ENCODE measurements at regions not wholly inside any gene's neighbourhood (a gene's known extent, or its start where the extent isn't known, plus 50 kb on each side); places are given as distances from the start of the nearest gene placed in this dataset.

DNA sequence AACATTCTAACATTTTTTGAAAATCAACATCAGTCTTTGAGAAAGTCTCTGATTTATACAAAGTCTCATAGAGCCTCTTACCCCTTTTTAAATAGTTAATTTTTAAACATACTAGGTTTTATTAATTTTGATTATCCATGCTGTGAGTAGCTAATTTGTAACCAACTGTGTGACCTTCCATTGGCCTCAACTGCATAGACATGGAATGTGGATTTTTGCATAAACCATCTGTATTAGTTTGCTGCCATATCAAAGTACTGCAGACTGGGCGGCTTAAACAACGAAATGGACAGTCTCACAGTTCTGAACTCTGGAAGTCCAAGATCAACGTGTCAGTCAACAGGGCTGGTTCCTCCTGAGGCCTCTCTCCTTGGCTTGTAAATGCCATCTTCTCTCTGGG, 89.2 kb upstream of the AJAP1 start:
- no peak overlapping the region for H3K4me2 ChIP-seq (ENCODE audit: low read depth, low read length, poor library complexity, severe bottlenecking)
- no peak overlapping the region for H2AFZ ChIP-seq (ENCODE audit: low read depth, low read length, severe bottlenecking)
- no peak overlapping the region for H3K27ac ChIP-seq (ENCODE audit: low read depth, low read length)
- no peaks in the 10 kb centered on the region for H3F3A ChIP-seq (ENCODE audit: insufficient read depth)
- no peaks in the 10 kb centered on the region for H4K20me1 ChIP-seq (ENCODE audit: low read depth, low read length)
- H3K9ac ChIP-seq (ENCODE audit: low read length): no peak overlapping the region
- H3K36me3 ChIP-seq (ENCODE audit: low read length): no peaks in the 10 kb centered on the region
- no peaks in the 10 kb centered on the region for H3K79me2 ChIP-seq (ENCODE audit: insufficient read depth, low read length)
- no peak overlapping the region for H3K4me3 ChIP-seq (ENCODE audit: insufficient read depth, low read length, poor library complexity, severe bottlenecking)
- no peaks in the 10 kb centered on the region for H3K27me3 ChIP-seq (ENCODE audit: low read length)
- TF ChIP-seq CTCF (IDR thresholded peaks at IDR 0.05; ENCODE audit: insufficient read depth, low read length, poor library complexity, severe bottlenecking) (no peak), EZH2phosphoT487 (conservative IDR thresholded peaks at IDR 0.05; ENCODE audit: low read length) (no peak)
- H3K9me3 ChIP-seq (ENCODE audit: insufficient read depth, low read length): no peaks in the 10 kb centered on the region
- no peaks in the 10 kb centered on the region for H3K9me2 ChIP-seq (replicated peaks; ENCODE audit: insufficient read depth, low read length)

DNA sequence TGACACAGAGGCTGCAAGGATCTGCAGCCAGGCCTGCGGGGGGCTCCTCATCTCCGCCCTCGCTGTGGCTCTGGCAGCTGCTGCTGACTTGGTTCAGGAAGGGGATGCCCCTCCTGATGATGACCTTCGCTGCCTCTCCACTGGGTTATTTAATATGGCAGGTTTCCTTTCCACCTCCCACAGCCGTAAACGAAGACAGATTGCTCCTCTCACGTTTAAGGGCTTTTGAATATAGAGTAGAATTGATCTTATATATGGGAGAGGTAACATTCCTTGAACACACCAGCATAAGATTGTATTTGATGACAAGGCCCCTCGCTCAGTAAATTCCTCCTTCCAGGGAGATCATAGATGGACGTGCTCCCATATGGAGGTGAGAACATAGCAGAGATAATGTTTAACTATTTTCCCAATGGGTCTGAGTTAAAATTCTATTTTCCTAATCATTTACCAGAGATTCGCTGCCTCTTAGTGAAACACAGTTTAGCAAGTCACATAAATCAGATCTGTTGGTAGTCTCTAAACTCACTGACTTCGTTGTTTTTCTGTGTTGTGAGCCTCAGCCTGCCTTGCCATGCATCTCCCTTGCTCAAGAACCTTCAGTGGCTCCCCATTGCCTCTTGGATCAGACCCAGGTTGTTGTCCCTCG, 88.5 kb upstream of the AJAP1 start:
- Histone ChIP-seq H3K9me2 (replicated peaks; ENCODE audit: insufficient read depth, low read length) (no peaks in the 10 kb centered on the region), H3K36me3 (ENCODE audit: low read length) (no peaks in the 10 kb centered on the region), H3K79me2 (ENCODE audit: insufficient read depth, low read length) (no peaks in the 10 kb centered on the region), H3K27ac (ENCODE audit: low read depth, low read length) (no peak overlapping the region), H3K4me2 (ENCODE audit: low read depth, low read length, poor library complexity, severe bottlenecking) (no peak overlapping the region), H3K27me3 (ENCODE audit: low read length) (no peaks in the 10 kb centered on the region), H3F3A (ENCODE audit: insufficient read depth) (no peaks in the 10 kb centered on the region), H2AFZ (ENCODE audit: low read depth, low read length, severe bottlenecking) (no peak overlapping the region), H3K9me3 (ENCODE audit: insufficient read depth, low read length) (no peaks in the 10 kb centered on the region), H3K4me3 (ENCODE audit: insufficient read depth, low read length, poor library complexity, severe bottlenecking) (no peak overlapping the region), H3K9ac (ENCODE audit: low read length) (no peak overlapping the region), H4K20me1 (ENCODE audit: low read depth, low read length) (no peaks in the 10 kb centered on the region)
- TF ChIP-seq CTCF (IDR thresholded peaks at IDR 0.05; ENCODE audit: insufficient read depth, low read length, poor library complexity, severe bottlenecking): no peak
- TF ChIP-seq EZH2phosphoT487 (conservative IDR thresholded peaks at IDR 0.05; ENCODE audit: low read length): no peak

GRCh38 chr1:4571263-4571662, 83.1 kb upstream of the AJAP1 start:
- TF ChIP-seq CTCF (IDR thresholded peaks at IDR 0.05; ENCODE audit: insufficient read depth, low read length, poor library complexity, severe bottlenecking) (no peak), EZH2phosphoT487 (conservative IDR thresholded peaks at IDR 0.05; ENCODE audit: low read length) (no peak)
- H4K20me1 ChIP-seq (ENCODE audit: low read depth, low read length): no peaks in the 10 kb centered on the region
- no peaks in the 10 kb centered on the region for H3K36me3 ChIP-seq (ENCODE audit: low read length)
- no peaks in the 10 kb centered on the region for H3K27me3 ChIP-seq (ENCODE audit: low read length)
- no peaks in the 10 kb centered on the region for H3K9me3 ChIP-seq (ENCODE audit: insufficient read depth, low read length)
- H3K4me3 ChIP-seq (ENCODE audit: insufficient read depth, low read length, poor library complexity, severe bottlenecking): no peak overlapping the region
- no peaks in the 10 kb centered on the region for H3K79me2 ChIP-seq (ENCODE audit: insufficient read depth, low read length)
- no peaks in the 10 kb centered on the region for H3K9me2 ChIP-seq (replicated peaks; ENCODE audit: insufficient read depth, low read length)
- no peak overlapping the region for H3K9ac ChIP-seq (ENCODE audit: low read length)
- no peak overlapping the region for H3K27ac ChIP-seq (ENCODE audit: low read depth, low read length)
- no peak overlapping the region for H3K4me2 ChIP-seq (ENCODE audit: low read depth, low read length, poor library complexity, severe bottlenecking)
- no peaks in the 10 kb centered on the region for H3F3A ChIP-seq (ENCODE audit: insufficient read depth)
- H2AFZ ChIP-seq (ENCODE audit: low read depth, low read length, severe bottlenecking): no peak overlapping the region
